Nephron progenitor cell (in vitro differentiated cells): ENCODE measurements at regions not wholly inside any gene's neighbourhood (a gene's known extent, or its start where the extent isn't known, plus 50 kb on each side); places are given as distances from the start of the nearest gene placed in this dataset.

Source experiments
- DNase-seq: peaks from one replicate; pipeline ENCODE4 v3.0.0; 2021
- H3K27ac Mint-ChIP-seq: 2 replicates; pipeline ENCODE4 v1.8.0; 2021; ENCODE audit warnings: mild to moderate bottlenecking, moderate library complexity, mixed read lengths
- H3K27me3 Mint-ChIP-seq: 2 replicates; pipeline ENCODE4 v1.8.0; 2021; ENCODE audit warnings: mild to moderate bottlenecking, low read depth, mixed read lengths; ENCODE audit not compliant: poor library complexity
- H3K36me3 Mint-ChIP-seq: 2 replicates; pipeline ENCODE4 v1.8.0; 2021; ENCODE audit warnings: low read depth, mixed read lengths
- H3K4me1 Mint-ChIP-seq: 2 replicates; pipeline ENCODE4 v1.8.0; 2021; ENCODE audit warnings: mixed read lengths
- H3K4me3 Mint-ChIP-seq: 2 replicates; pipeline ENCODE4 v1.8.0; 2021; ENCODE audit warnings: mild to moderate bottlenecking, moderate library complexity, mixed read lengths
- H3K9me3 Mint-ChIP-seq: 2 replicates; pipeline ENCODE4 v1.8.0; 2021; ENCODE audit warnings: mild to moderate bottlenecking, moderate library complexity, mixed read lengths
- CTCF ChIP-seq: fragments of 200-600 bp; sonication (generic); IDR thresholded peaks from 2 replicates; pipeline ENCODE4 v1.5.0; 2021; ENCODE audit warnings: antibody characterized with exemption

- Mint-ChIP-seq H3K36me3 (no peaks in the 10 kb centered on the region), H3K27ac (peak overlapping the region; percentile 32), H3K4me1 (peaks cover 17% of the 10 kb centered on the region), H3K9me3 (peaks cover under 1% of the 10 kb centered on the region), H3K27me3 (peaks cover 4% of the 10 kb centered on the region), H3K4me3 (no peak overlapping the region)
- TF ChIP-seq CTCF: no peak
- no peak for DNase-seq
These were observed 349.0 kb downstream of the BRINP1 start for GRCh38 chr9:119020284-119020683.

GRCh38 chr9:119020730-119021333, 348.4 kb downstream of the BRINP1 start:
- H3K4me1 Mint-ChIP-seq: peaks cover 17% of the 10 kb centered on the region
- H3K27me3 Mint-ChIP-seq: peaks cover 4% of the 10 kb centered on the region
- DNase-seq: no peak
- no peak overlapping the region for H3K4me3 Mint-ChIP-seq
- peak overlapping the region; percentile 55 for H3K27ac Mint-ChIP-seq
- no peaks in the 10 kb centered on the region for H3K9me3 Mint-ChIP-seq
- no peak for TF ChIP-seq CTCF
- no peaks in the 10 kb centered on the region for H3K36me3 Mint-ChIP-seq

GRCh38 chr9:119026120-119026519, 343.1 kb downstream of the BRINP1 start:
- no peak for TF ChIP-seq CTCF
- H3K36me3 Mint-ChIP-seq: no peaks in the 10 kb centered on the region
- no peak for DNase-seq
- no peaks in the 10 kb centered on the region for H3K9me3 Mint-ChIP-seq
- no peak overlapping the region for H3K4me3 Mint-ChIP-seq
- peaks cover 10% of the 10 kb centered on the region for H3K4me1 Mint-ChIP-seq
- peaks cover 3% of the 10 kb centered on the region for H3K27me3 Mint-ChIP-seq
- H3K27ac Mint-ChIP-seq: no peak overlapping the region

GRCh38 chr9:119027901-119028699, 341.1 kb downstream of the BRINP1 start:
- Mint-ChIP-seq H3K27me3 (peaks cover 5% of the 10 kb centered on the region), H3K9me3 (no peaks in the 10 kb centered on the region), H3K27ac (no peak overlapping the region), H3K36me3 (no peaks in the 10 kb centered on the region), H3K4me1 (peaks cover 6% of the 10 kb centered on the region), H3K4me3 (no peak overlapping the region)
- peak; percentile 19 for TF ChIP-seq CTCF
- DNase-seq: no peak

- Mint-ChIP-seq H3K27ac (no peak overlapping the region), H3K27me3 (peaks cover 7% of the 10 kb centered on the region), H3K4me1 (peaks cover 6% of the 10 kb centered on the region), H3K4me3 (no peak overlapping the region), H3K36me3 (no peaks in the 10 kb centered on the region), H3K9me3 (no peaks in the 10 kb centered on the region)
- DNase-seq: no peak
- no peak for TF ChIP-seq CTCF
These were observed 339.3 kb downstream of the BRINP1 start for GRCh38 chr9:119029886-119030285.

GRCh38 chr9:119033596-119033995, 335.6 kb downstream of the BRINP1 start:
- H3K36me3 Mint-ChIP-seq: no peaks in the 10 kb centered on the region
- H3K4me1 Mint-ChIP-seq: no peaks in the 10 kb centered on the region
- no peak overlapping the region for H3K27ac Mint-ChIP-seq
- TF ChIP-seq CTCF: no peak
- no peaks in the 10 kb centered on the region for H3K9me3 Mint-ChIP-seq
- H3K4me3 Mint-ChIP-seq: no peak overlapping the region
- peaks cover 4% of the 10 kb centered on the region for H3K27me3 Mint-ChIP-seq
- DNase-seq: no peak
